ENCODE measurements at regions not wholly inside any gene's neighbourhood (a gene's known extent, or its start where the extent isn't known, plus 50 kb on each side); places are given as distances from the start of the nearest gene placed in this dataset.

GRCh38 chr10:121240556-121240955, 357.7 kb downstream of the FGFR2 start:
- TF ChIP-seq CTCF (IDR thresholded peaks at IDR 0.05) (no peak), EZH2 (IDR thresholded peaks at IDR 0.05; ENCODE audit: borderline replicate concordance, insufficient read depth, low read depth, low read length, poor library complexity, severe bottlenecking) (no peak)

Data from B cell (primary cell).